Mucosa of rectum (tissue), 2 donors: ENCODE measurements at regions not wholly inside any gene's neighbourhood (a gene's known extent, or its start where the extent isn't known, plus 50 kb on each side); places are given as distances from the start of the nearest gene placed in this dataset.

ENCODE experiments used
- H3K27ac ChIP-seq, 2 donors: one replicate each; pipeline ENCODE4 v1.7.0; 2013; ENCODE audit warnings: inconsistent platforms in 2 of 2, low read depth in 2 of 2, low read length in 2 of 2
- H3K27me3 ChIP-seq, 2 donors: one replicate each; pipeline ENCODE4 v1.7.0; 2013; ENCODE audit warnings: low read length in 2 of 2; ENCODE audit not compliant: control insufficient read depth in 2 of 2, insufficient read depth in 2 of 2
- H3K36me3 ChIP-seq, 2 donors: one replicate each; pipeline ENCODE4 v1.7.0; 2013; ENCODE audit warnings: low read length in 2 of 2; ENCODE audit not compliant: control insufficient read depth in 2 of 2, insufficient read depth in 2 of 2
- H3K4me1 ChIP-seq, 2 donors: one replicate each; pipeline ENCODE4 v1.7.0; 2013; ENCODE audit warnings: low read length in 2 of 2, mild to moderate bottlenecking in 1 of 2; ENCODE audit not compliant: control insufficient read depth in 2 of 2, insufficient read depth in 2 of 2
- H3K4me3 ChIP-seq, 2 donors: one replicate each; pipeline ENCODE4 v1.7.0; 2013; ENCODE audit warnings: low read length in 2 of 2
- H3K9ac ChIP-seq, 2 donors: one replicate each; pipeline ENCODE4 v1.7.0; 2013; ENCODE audit warnings: low read length in 2 of 2, low read depth in 1 of 2, mild to moderate bottlenecking in 1 of 2
- H3K9me3 ChIP-seq, 2 donors: one replicate each; pipeline ENCODE4 v1.7.0; 2013; ENCODE audit warnings: low read length in 2 of 2; ENCODE audit not compliant: control insufficient read depth in 2 of 2
- donor health status: healthy.
- donor health status: Normal muscosa, but diverticular disease.

- no peaks in the 10 kb centered on the region for H3K27me3 ChIP-seq
- H3K9me3 ChIP-seq: no peaks in the 10 kb centered on the region
- no peak overlapping the region for H3K27ac ChIP-seq
- H3K4me3 ChIP-seq: no peak overlapping the region
- H3K4me1 ChIP-seq: no peaks in the 10 kb centered on the region
- no peak overlapping the region for H3K9ac ChIP-seq
- H3K36me3 ChIP-seq: no peaks in the 10 kb centered on the region
Observed at GRCh38 chr5:161042862-161043261, 190.9 kb upstream of the ATP10B start.

- no peaks in the 10 kb centered on the region for H3K9me3 ChIP-seq
- no peaks in the 10 kb centered on the region for H3K4me1 ChIP-seq
- no peak overlapping the region for H3K27ac ChIP-seq
- no peak overlapping the region for H3K4me3 ChIP-seq
- no peaks in the 10 kb centered on the region for H3K36me3 ChIP-seq
- H3K27me3 ChIP-seq: no peaks in the 10 kb centered on the region
- H3K9ac ChIP-seq: no peak overlapping the region
Observed at GRCh38 chr5:161042443-161042842, 190.4 kb upstream of the ATP10B start.

DNA sequence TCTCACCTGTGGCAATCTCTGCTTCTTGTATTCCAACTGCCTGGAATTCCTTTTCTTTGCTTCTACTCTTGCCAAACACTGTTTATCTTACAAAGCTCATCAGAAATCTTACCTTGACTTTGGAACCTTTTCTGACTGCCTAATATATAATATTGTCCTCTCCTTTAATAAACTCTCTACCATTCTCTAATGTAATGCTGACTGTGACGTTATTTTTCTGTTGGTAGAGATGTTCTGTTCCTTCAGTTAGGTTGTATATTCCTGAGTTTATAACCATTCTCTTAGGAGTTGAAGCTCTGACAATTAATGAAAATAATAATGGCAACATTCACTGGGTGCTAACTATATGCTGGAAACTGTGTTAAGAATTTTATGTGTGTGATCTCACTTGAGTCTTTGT lies 188.8 kb upstream of the ATP10B start:
- no peaks in the 10 kb centered on the region for H3K36me3 ChIP-seq
- H3K9me3 ChIP-seq: no peaks in the 10 kb centered on the region
- H3K27me3 ChIP-seq: no peaks in the 10 kb centered on the region
- H3K4me1 ChIP-seq: no peaks in the 10 kb centered on the region
- no peak overlapping the region for H3K27ac ChIP-seq
- no peak overlapping the region for H3K9ac ChIP-seq
- H3K4me3 ChIP-seq: no peak overlapping the region

DNA sequence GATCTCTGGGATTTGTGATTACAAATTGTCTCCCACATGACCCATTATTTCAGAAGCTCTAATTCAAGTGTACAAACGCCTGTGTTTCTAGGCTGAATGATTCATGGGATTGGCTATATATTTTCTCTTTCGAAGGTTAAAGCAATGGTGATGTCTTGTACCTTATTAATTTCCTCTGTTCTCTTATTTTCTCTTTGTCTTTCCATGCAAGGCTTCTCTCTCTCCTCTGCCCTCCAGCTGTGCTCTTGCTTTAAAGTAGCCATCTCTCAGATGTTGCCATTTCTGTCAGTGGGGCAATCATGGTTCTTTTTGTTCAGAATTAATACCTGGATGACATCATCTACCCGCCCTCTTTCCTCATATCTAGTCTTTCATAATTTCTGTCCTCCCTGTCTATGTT lies 184.3 kb upstream of the ATP10B start:
- Histone ChIP-seq H3K27ac (no peak overlapping the region), H3K4me3 (no peak overlapping the region), H3K9ac (no peak overlapping the region), H3K36me3 (no peaks in the 10 kb centered on the region), H3K27me3 (no peaks in the 10 kb centered on the region), H3K9me3 (no peaks in the 10 kb centered on the region), H3K4me1 (no peaks in the 10 kb centered on the region)

- no peaks in the 10 kb centered on the region for H3K9me3 ChIP-seq
- no peaks in the 10 kb centered on the region for H3K4me1 ChIP-seq
- H3K36me3 ChIP-seq: no peaks in the 10 kb centered on the region
- no peaks in the 10 kb centered on the region for H3K27me3 ChIP-seq
- H3K9ac ChIP-seq: no peak overlapping the region
- H3K27ac ChIP-seq: no peak overlapping the region
- H3K4me3 ChIP-seq: no peak overlapping the region
Observed at GRCh38 chr5:161034451-161034850, 182.4 kb upstream of the ATP10B start.

GRCh38 chr5:161030229-161030628 lies 178.2 kb upstream of the ATP10B start:
- Histone ChIP-seq H3K27ac (no peak overlapping the region), H3K27me3 (no peaks in the 10 kb centered on the region), H3K9me3 (no peaks in the 10 kb centered on the region), H3K36me3 (no peaks in the 10 kb centered on the region), H3K4me3 (no peak overlapping the region), H3K9ac (no peak overlapping the region), H3K4me1 (no peaks in the 10 kb centered on the region)

- no peak overlapping the region for H3K27ac ChIP-seq
- H3K36me3 ChIP-seq: no peaks in the 10 kb centered on the region
- no peak overlapping the region for H3K9ac ChIP-seq
- no peaks in the 10 kb centered on the region for H3K4me1 ChIP-seq
- no peak overlapping the region for H3K4me3 ChIP-seq
- H3K9me3 ChIP-seq: no peaks in the 10 kb centered on the region
- no peaks in the 10 kb centered on the region for H3K27me3 ChIP-seq
Observed at GRCh38 chr5:161027763-161028162, 175.8 kb upstream of the ATP10B start.

DNA sequence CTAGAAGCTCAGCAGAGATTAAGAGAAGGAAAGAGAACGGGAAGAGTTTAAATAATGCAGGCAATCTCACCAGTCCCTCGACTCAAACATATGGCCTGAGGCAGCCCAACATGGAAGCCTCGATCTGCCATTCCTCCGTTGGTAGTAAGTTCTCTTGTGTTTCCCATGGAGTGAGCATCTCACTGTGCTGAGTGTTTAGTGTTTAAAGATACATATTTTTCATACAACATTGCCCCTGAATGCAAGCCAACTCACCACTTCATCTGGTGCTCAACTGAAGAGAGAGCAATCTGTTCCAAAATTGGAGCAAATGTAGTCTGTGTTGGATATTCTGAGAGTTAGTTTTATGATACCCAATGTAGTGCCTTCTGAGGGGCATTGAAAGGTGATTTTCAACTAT lies 171.5 kb upstream of the ATP10B start:
- no peaks in the 10 kb centered on the region for H3K36me3 ChIP-seq
- H3K4me1 ChIP-seq: no peaks in the 10 kb centered on the region
- no peak overlapping the region for H3K9ac ChIP-seq
- H3K9me3 ChIP-seq: no peaks in the 10 kb centered on the region
- no peak overlapping the region for H3K4me3 ChIP-seq
- H3K27me3 ChIP-seq: no peaks in the 10 kb centered on the region
- H3K27ac ChIP-seq: no peak overlapping the region

GRCh38 chr5:161022151-161022550 lies 170.1 kb upstream of the ATP10B start:
- Histone ChIP-seq H3K27me3 (no peaks in the 10 kb centered on the region), H3K27ac (no peak overlapping the region), H3K9me3 (no peaks in the 10 kb centered on the region), H3K36me3 (no peaks in the 10 kb centered on the region), H3K4me3 (no peak overlapping the region), H3K4me1 (no peaks in the 10 kb centered on the region), H3K9ac (no peak overlapping the region)

DNA sequence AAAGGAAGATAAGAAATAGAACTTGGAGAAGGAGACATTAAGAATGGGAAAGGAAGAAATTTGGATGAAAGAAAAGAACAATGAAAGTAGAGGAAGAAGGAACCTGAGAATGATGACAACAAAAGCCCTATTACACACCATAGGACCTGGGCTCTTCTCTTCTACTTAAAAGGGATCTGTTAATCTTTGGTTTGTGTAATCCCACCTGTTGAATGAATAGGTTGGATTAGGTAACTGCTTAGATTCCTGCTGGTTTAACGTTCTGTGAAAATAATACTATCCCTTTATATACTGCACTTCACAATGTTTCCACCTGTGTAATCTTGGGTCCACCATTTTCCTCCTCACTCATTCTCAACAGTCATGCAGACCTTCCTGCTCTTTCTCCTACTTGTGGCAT lies 157.8 kb upstream of the ATP10B start:
- no peak overlapping the region for H3K9ac ChIP-seq
- no peak overlapping the region for H3K27ac ChIP-seq
- peaks cover 0 to 2% of the 10 kb centered on the region in 2 donors for H3K9me3 ChIP-seq
- no peaks in the 10 kb centered on the region for H3K36me3 ChIP-seq
- no peaks in the 10 kb centered on the region for H3K4me1 ChIP-seq
- H3K4me3 ChIP-seq: no peak overlapping the region
- no peaks in the 10 kb centered on the region for H3K27me3 ChIP-seq

GRCh38 chr5:161009194-161009593 lies 157.2 kb upstream of the ATP10B start:
- H3K4me3 ChIP-seq: no peak overlapping the region
- no peak overlapping the region for H3K9ac ChIP-seq
- no peaks in the 10 kb centered on the region for H3K27me3 ChIP-seq
- peaks cover 0 to 5% of the 10 kb centered on the region in 2 donors for H3K9me3 ChIP-seq
- H3K27ac ChIP-seq: no peak overlapping the region
- no peaks in the 10 kb centered on the region for H3K4me1 ChIP-seq
- H3K36me3 ChIP-seq: no peaks in the 10 kb centered on the region
